CD1c-positive myeloid dendritic cell (primary cell): ENCODE measurements at regions not wholly inside any gene's neighbourhood (a gene's known extent, or its start where the extent isn't known, plus 50 kb on each side); places are given as distances from the start of the nearest gene placed in this dataset.
"Not testable (repeated sequence)": the region's sequence is repeated elsewhere in the genome, so short reads cannot be mapped to it uniquely, and the experiment has no call there.

Experiments used
- DNase-seq: peaks from one replicate; pipeline ENCODE4 v3.0.0-alpha.2; 2016; ENCODE audit errors: extremely low spot score

GRCh38 chr21:38097789-38098188 lies 159.0 kb upstream of the KCNJ15 start:
- DNase-seq = no peak

- DNase-seq = no peak
Measured at GRCh38 chr21:38112219-38112789, 144.5 kb upstream of the KCNJ15 start.

GRCh38 chr21:38114717-38115333 lies 142.0 kb upstream of the KCNJ15 start:
- no peak for DNase-seq

GRCh38 chr21:38115870-38116269 lies 140.9 kb upstream of the KCNJ15 start:
- DNase-seq = no peak

- DNase-seq = no peak
Measured at GRCh38 chr21:38119793-38120192, 137.0 kb upstream of the KCNJ15 start.

GRCh38 chr21:38120679-38120983 lies 136.2 kb upstream of the KCNJ15 start:
- DNase-seq = not testable (repeated sequence)

- DNase-seq = no peak
Measured at GRCh38 chr21:38120984-38121855, 135.6 kb upstream of the KCNJ15 start.

- no peak for DNase-seq
Measured at GRCh38 chr21:38121888-38122720, 134.7 kb upstream of the KCNJ15 start.

GRCh38 chr21:38123626-38124025 lies 133.2 kb upstream of the KCNJ15 start:
- DNase-seq = no peak

- DNase-seq = peak; percentile 50
Measured at GRCh38 chr21:38126666-38127303, 130.0 kb upstream of the KCNJ15 start.

- DNase-seq = no peak
Measured at GRCh38 chr21:38129711-38130110, 127.1 kb upstream of the KCNJ15 start.

GRCh38 chr21:38133240-38133639 lies 123.6 kb upstream of the KCNJ15 start:
- no peak for DNase-seq

- DNase-seq = no peak
Measured at GRCh38 chr21:38134084-38134873, 122.5 kb upstream of the KCNJ15 start.

- no peak for DNase-seq
Measured at GRCh38 chr21:38136201-38136600, 120.6 kb upstream of the KCNJ15 start.

- DNase-seq = no peak
Measured at GRCh38 chr21:38139380-38140168, 117.2 kb upstream of the KCNJ15 start.

- no peak for DNase-seq
Measured at GRCh38 chr21:38140207-38140903, 116.4 kb upstream of the KCNJ15 start.

- no peak for DNase-seq
Measured at GRCh38 chr21:38142224-38142623, 114.6 kb upstream of the KCNJ15 start.

GRCh38 chr21:38144193-38144592 lies 112.6 kb upstream of the KCNJ15 start:
- no peak for DNase-seq

- DNase-seq = no peak
Measured at GRCh38 chr21:38145104-38145503, 111.7 kb upstream of the KCNJ15 start.
